NCI-H2107 (cell line): ENCODE measurements at regions not wholly inside any gene's neighbourhood (a gene's known extent, or its start where the extent isn't known, plus 50 kb on each side); places are given as distances from the start of the nearest gene placed in this dataset.
"Not testable (repeated sequence)": the region's sequence is repeated elsewhere in the genome, so short reads cannot be mapped to it uniquely, and the experiment has no call there.

Experiments
- DNase-seq: peaks from one replicate; lab custom pipeline; 2025; lab: John Stamatoyannopoulos, UW

GRCh38 chr2:37758141-37758601, 86.7 kb upstream of the CDC42EP3 start:
- not testable (repeated sequence) for DNase-seq

GRCh38 chr2:37759989-37760388, 88.5 kb upstream of the CDC42EP3 start:
- DNase-seq: not testable (repeated sequence)

- DNase-seq: no peak
Observed at GRCh38 chr2:37760471-37760870, 89.0 kb upstream of the CDC42EP3 start.

- not testable (repeated sequence) for DNase-seq
Observed at GRCh38 chr2:37762281-37762680, 90.8 kb upstream of the CDC42EP3 start.

GRCh38 chr2:37764739-37765138, 93.3 kb upstream of the CDC42EP3 start:
- DNase-seq: no peak

- DNase-seq: no peak
Observed at GRCh38 chr2:37766106-37766505, 94.7 kb upstream of the CDC42EP3 start.

- DNase-seq: no peak
Observed at GRCh38 chr2:37767046-37767445, 95.6 kb upstream of the CDC42EP3 start.

- no peak for DNase-seq
Observed at GRCh38 chr2:37767959-37768925, 96.8 kb upstream of the CDC42EP3 start.

- DNase-seq: no peak
Observed at GRCh38 chr2:37769551-37769950, 98.1 kb upstream of the CDC42EP3 start.

- no peak for DNase-seq
Observed at GRCh38 chr2:37770797-37771196, 99.4 kb upstream of the CDC42EP3 start.

- DNase-seq: no peak
Observed at GRCh38 chr2:37771600-37772088, 100.2 kb upstream of the CDC42EP3 start.

- no peak for DNase-seq
Observed at GRCh38 chr2:37773371-37774130, 102.1 kb upstream of the CDC42EP3 start.

- DNase-seq: not testable (repeated sequence)
Observed at GRCh38 chr2:37774171-37774944, 102.9 kb upstream of the CDC42EP3 start.

- DNase-seq: no peak
Observed at GRCh38 chr2:37774976-37775907, 103.8 kb upstream of the CDC42EP3 start.

- DNase-seq: no peak
Observed at GRCh38 chr2:37775908-37776250, 104.4 kb upstream of the CDC42EP3 start.

- no peak for DNase-seq
Observed at GRCh38 chr2:37776487-37776886, 105.0 kb upstream of the CDC42EP3 start.

GRCh38 chr2:37779139-37779538, 107.7 kb upstream of the CDC42EP3 start:
- no peak for DNase-seq

- DNase-seq: no peak
Observed at GRCh38 chr2:37779611-37780386, 108.4 kb upstream of the CDC42EP3 start.

- DNase-seq: no peak
Observed at GRCh38 chr2:37780387-37780676, 108.9 kb upstream of the CDC42EP3 start.

- DNase-seq: no peak
Observed at GRCh38 chr2:37781028-37781427, 109.6 kb upstream of the CDC42EP3 start.
